GM12865 (cell line): ENCODE measurements at regions not wholly inside any gene's neighbourhood (a gene's known extent, or its start where the extent isn't known, plus 50 kb on each side); places are given as distances from the start of the nearest gene placed in this dataset.

Experiments
- DNase-seq: peaks from one replicate; pipeline ENCODE4 v3.0.0; 2010; ENCODE audit warnings: low read depth
- H3K4me3 ChIP-seq: 2 replicates; pipeline ENCODE4 v1.5.1; 2011; ENCODE audit warnings: mild to moderate bottlenecking, low read depth, low read length, control low read depth
- TF ChIP-seq, protein P1 (sequence below): IDR thresholded peaks from 2 replicates; pipeline ENCODE4 v1.5.1; 2011; ENCODE audit warnings: low read length, control low read depth, low read depth, inconsistent platforms; ENCODE audit not compliant: insufficient read depth; ENCODE audit errors: missing control alignments

DNA sequence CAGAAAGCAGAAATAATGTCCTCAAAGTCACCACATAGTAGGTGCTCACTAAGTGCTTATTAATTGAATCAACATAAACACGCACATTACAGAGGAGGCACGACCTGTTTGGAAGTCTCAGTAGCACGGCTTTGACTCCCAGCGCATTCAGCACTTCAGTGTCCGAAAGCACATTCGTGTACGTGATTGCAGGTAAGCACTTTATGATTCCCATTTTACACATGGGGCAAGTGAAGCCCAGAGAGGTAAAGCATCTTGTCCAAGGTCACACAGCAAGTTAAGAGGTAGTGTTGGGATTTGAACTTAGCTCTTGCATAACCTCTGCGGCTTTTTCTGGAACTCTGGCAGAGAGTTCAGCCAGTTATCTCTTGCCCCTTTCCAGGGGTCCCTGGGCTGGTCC lies 85.2 kb upstream of the WNT4 start:
- no peak for DNase-seq
- TF ChIP-seq, protein P1, sequence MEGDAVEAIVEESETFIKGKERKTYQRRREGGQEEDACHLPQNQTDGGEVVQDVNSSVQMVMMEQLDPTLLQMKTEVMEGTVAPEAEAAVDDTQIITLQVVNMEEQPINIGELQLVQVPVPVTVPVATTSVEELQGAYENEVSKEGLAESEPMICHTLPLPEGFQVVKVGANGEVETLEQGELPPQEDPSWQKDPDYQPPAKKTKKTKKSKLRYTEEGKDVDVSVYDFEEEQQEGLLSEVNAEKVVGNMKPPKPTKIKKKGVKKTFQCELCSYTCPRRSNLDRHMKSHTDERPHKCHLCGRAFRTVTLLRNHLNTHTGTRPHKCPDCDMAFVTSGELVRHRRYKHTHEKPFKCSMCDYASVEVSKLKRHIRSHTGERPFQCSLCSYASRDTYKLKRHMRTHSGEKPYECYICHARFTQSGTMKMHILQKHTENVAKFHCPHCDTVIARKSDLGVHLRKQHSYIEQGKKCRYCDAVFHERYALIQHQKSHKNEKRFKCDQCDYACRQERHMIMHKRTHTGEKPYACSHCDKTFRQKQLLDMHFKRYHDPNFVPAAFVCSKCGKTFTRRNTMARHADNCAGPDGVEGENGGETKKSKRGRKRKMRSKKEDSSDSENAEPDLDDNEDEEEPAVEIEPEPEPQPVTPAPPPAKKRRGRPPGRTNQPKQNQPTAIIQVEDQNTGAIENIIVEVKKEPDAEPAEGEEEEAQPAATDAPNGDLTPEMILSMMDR, result no peak
- H3K4me3 ChIP-seq, result no peak overlapping the region

DNA sequence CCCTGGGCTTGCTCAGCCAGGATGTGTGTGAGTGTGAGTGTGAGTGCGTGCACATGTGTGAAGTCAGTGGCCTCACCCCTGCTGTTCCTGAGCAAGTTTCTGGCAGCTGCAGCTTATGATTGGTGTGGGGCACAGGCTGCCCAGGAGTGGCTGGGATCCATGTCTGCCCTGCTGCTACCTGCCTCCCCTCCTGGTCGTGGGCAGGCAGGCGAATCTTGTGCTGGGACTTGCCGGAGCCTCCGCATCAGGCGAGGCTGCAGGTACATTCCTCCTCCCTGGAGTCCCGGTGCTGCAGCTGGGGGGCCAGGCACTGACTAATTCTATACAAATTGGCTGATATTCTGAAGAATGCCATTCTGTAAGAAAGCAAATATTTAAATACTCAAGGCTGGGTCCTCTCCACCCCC lies 85.6 kb upstream of the WNT4 start:
- no peak overlapping the region for H3K4me3 ChIP-seq
- no peak for DNase-seq
- TF ChIP-seq, protein P1, result no peak

DNA sequence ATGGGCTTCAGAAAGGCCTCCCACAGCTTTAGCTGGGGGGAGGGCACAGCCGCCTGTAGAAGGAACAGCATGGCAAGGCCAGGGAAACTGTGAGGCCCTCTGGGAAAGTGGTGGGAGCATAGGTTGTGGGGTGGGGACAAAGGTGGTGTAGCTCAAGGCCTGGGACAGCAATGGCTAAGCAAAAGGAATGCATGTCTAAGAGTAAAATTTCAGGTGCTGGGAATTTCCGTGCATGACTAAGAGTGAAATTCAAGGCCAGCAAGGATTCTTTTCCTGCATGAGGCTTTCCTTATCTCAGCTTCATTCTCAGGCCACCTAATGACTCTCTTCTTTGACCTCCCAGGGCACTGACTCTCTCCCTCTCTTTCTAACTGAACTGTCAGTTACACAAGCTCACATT lies 86.5 kb upstream of the WNT4 start:
- no peak for DNase-seq
- TF ChIP-seq, protein P1, result no peak
- no peak overlapping the region for H3K4me3 ChIP-seq

DNA sequence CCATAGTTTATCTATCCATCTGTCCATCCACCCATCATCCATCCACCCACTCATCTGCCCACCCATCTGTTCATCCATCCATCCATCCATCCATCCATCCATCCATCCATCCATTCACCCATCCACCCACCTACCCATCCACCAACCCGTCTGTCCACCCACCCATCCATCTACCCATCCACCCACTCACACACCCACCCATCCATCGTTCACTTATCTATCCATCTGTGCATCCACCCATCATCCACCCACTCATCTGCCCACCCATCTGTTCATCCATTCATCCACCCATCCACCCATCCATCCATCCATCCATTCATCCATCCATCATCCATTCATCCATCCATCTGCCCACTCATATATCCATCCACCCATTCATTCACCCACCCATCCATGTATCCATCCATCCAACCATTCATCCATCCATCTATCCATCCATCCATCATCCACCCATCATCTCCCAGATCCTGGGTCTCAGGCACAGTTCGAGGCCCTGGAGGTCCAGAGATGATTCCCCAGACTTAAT lies 88.2 kb upstream of the WNT4 start:
- DNase-seq, result no peak
- H3K4me3 ChIP-seq, result no peak overlapping the region
- TF ChIP-seq, protein P1, result no peak

DNA sequence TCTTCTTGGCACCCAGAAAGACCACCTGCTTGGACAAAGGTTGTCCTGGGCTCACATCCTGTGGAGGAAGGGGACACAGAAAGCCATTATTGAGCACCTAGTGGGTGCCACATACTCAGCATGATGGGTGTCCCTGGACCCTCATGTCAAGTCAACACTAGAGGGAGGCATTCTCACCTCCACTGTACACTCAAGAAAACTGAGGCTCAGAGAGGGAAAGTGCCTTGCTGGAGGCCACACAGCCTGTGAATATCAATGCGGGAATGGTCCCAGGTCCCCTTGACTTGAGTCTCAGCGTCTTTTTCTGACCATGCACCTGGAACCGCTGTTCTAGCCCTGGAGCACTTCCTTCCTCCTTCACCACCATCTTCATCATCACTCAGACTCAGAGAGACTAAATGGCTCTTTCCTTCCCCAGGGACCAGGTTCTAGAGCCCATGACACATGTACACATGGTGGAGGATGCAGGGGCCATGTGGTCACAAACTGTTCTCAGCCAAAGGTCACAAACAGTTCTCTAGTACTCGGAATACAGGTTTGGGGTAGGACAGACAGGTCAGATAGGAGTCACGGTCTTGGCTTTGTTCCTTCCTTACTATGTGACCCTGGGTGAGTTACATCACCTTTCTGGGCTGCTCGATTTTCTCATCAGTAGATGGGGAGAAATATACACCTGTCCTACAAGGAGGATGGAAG lies 89.2 kb upstream of the WNT4 start:
- no peak for DNase-seq
- H3K4me3 ChIP-seq, result no peak overlapping the region
- TF ChIP-seq, protein P1, result no peak

DNA sequence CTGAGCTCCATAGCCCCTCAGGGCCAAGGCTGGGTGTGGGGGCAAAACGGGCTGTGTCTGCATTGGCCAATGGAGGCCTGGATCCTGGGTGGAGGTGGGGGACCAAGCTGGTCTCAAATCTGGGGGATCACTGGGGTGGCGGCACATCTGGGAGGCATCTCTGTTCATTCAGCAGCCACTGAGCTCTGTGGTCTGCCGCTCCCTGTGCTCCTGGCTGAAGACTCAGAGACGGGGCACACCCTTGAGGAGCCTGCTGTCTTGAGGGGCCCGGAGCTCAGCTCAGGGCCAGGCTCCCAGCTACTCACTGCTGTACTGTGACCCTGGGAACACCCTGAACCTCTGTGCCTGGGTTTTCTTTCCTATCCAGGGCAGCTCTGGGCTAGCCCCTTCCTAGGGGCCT lies 90.3 kb upstream of the WNT4 start:
- DNase-seq, result no peak
- TF ChIP-seq, protein P1, result no peak
- no peak overlapping the region for H3K4me3 ChIP-seq
